ENCODE measurements at regions not wholly inside any gene's neighbourhood (a gene's known extent, or its start where the extent isn't known, plus 50 kb on each side); places are given as distances from the start of the nearest gene placed in this dataset.

GRCh38 chr19:30659638-30660037, 287.5 kb downstream of the ZNF536 start:
- TF ChIP-seq POLR2AphosphoS5 (IDR thresholded peaks at IDR 0.05; ENCODE audit: low read depth) (no peak), CTCF (IDR thresholded peaks at IDR 0.05; ENCODE audit: insufficient read depth, low read length) (no peak)
